GM21737 (cell line): ENCODE measurements at regions not wholly inside any gene's neighbourhood (a gene's known extent, or its start where the extent isn't known, plus 50 kb on each side); places are given as distances from the start of the nearest gene placed in this dataset.
"Not testable (repeated sequence)": the region's sequence is repeated elsewhere in the genome, so short reads cannot be mapped to it uniquely, and the experiment has no call there.

Source experiments
- ATAC-seq: cut with Tn5 transposase; IDR thresholded peaks from one replicate; pipeline ENCODE4 v1.9.1; 2021; ENCODE audit warnings: mild to moderate bottlenecking, moderate library complexity; ENCODE audit not compliant: unreplicated experiment

DNA sequence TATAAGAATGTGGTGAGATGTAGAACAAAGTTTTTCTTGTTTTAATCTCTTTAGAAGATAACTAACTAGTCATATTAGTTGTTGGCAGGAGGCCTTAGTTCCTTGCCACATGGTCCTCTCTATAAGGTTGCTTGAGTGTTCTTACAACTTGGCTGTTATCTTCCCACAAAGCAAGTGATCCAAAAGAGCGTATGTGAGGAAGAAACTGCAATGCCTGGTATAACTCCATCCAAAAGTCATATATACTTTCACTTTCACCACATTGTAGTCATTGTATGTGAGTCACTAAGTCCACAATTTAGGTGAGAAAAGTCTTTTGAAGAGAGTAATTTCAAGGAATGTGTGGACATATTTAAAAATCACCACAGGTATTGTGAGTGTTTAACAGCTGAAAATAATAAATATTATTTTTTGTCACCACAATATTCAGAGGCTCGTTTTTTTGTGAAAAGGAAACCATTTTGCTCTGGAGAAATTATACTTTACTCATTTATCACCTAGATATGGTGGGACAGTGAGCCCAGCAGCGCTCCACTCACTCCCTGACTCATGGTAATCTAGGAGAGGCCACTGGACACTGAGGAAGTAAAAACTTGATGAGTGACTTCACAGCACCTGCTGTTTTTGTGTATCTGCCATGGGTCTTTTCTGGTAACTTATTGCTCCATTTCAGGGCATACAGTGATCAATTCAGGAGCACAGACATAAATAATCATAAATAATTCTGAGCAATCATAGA is 369.4 kb upstream of the NDST3 start:
- ATAC-seq, result no peak

DNA sequence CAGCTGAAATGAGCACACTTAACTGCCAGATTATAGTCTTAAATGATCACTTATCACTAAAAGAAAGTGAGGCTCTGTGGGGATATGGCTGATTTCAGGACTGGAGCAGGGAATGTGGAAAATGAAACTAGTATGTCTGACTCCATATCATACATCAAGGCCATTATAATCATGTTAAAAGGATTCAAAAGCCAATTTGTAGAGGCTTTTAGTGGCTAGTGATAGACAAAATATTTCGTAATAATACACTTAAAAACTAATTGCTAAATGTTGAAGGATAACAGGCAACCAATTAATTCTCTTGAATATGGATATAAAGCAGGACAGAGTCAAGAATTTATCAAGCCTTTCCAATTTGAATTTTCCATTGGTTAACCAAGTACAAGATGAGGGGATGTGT is 358.1 kb upstream of the NDST3 start:
- ATAC-seq, result no peak

DNA sequence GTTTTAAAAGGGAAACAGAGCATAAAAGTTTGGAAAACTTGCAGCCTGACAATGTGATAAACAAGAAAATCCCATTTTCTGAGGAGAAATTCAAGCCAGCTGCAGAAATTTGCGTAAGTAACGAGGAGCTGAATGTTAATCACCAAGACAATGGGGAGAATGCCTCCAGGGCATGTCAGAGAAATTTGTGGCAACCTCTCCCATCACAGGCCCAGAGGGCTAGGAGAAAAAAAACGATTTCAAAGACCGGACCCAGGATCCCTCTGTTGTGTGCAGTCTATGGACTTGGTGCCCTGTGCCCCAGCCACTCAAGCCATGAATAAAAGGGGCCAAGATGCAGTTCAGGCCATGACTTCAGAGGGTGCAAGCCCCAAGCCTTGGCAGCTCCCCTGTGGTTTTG is 355.4 kb upstream of the NDST3 start:
- no peak for ATAC-seq

DNA sequence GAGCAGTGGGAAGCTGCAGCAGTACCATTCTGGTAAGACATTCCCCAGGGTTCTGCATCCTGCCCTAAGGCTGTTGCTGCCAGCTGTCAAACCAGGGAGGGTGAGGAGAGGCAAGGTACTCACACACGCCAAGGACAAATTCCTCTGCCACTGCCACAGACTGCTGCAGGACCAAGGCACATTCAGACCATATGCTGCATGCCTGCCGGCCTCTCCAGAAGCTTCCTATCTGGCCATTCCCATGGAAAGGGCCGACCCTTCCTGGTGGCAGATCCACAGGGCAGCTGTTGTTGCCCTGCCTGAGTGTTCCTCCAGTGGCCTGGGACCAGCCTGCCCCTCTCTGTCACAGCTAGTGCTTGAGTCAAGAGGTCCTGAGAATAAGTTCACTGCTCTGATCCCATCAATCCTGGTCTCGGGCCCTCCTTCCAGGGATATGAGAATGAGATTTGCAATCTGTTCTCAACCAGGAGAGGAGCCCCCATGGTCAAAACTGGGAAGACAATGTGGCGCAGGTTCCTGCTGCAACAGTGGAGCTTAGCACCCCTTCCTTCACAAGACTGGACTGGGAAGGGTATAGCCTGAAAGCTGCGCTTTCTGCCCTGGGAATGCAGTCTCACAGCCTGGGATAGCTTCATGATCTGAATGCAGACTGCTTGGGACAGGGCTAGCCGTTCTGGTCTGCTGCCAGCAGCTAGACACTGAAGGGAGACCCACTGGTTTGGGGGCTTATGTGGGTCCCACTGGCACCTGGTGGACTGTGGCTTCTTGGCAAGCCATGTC is 342.5 kb upstream of the NDST3 start:
- no peak for ATAC-seq

GRCh38 chr4:117692538-117692937 is 341.7 kb upstream of the NDST3 start:
- no peak for ATAC-seq

DNA sequence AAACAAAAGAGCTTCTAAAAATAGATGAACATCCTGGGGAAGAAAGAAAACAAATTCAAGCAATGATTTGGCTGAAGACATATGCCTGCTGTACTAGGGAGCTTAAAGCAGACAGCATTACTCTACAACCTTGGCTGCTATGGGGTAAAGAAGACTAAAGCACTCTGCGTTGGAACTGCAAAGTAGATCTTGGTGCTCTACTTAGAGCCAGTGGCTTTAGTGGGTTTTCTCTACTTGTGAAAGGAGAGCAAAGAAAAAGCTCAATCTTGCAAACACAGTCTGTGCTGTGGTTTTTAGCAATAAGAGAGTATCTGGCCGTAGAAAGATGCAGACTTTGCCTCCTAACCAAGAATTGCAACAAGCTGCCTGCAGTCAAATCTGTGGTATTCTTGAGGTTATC is 334.7 kb upstream of the NDST3 start:
- ATAC-seq, result no peak

DNA sequence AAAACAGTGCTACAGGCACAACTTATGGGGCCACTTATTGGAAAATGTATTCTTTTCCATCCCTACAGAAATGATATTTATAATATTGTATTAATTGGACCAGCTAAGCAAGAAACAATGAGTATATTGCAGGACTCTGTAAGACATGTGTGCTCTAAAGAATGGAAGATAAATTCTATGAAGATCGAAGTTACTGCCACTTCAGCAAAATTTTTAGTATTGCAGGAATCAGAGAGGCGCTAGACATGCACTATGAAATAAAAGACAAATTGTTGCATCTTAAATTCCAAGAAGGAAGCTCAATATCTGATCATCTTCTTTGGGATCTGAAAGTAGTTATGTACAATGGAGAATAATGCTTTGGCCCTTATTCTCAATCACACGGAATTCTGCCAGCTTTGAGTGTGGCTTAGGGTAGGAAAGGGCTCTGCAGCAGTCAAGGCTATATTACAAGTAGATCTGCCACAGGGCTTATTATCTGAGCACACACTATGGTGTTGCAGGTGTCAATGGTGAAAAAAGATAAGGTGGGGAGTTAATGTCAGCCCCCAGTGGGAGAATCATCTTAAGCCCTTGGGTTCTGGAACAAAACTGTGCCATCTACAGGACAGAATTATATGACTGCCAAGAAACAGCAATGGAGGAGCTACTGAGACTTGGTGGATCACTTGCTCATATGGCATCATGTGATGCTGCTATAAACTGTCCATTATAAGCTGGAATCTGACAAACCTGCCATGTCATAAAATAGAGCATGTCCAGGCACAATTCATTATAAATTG is 334.0 kb upstream of the NDST3 start:
- no peak for ATAC-seq

GRCh38 chr4:117702353-117702752 is 331.9 kb upstream of the NDST3 start:
- ATAC-seq, result no peak

- ATAC-seq, result no peak
Observed at GRCh38 chr4:117704721-117705120, 329.6 kb upstream of the NDST3 start.

DNA sequence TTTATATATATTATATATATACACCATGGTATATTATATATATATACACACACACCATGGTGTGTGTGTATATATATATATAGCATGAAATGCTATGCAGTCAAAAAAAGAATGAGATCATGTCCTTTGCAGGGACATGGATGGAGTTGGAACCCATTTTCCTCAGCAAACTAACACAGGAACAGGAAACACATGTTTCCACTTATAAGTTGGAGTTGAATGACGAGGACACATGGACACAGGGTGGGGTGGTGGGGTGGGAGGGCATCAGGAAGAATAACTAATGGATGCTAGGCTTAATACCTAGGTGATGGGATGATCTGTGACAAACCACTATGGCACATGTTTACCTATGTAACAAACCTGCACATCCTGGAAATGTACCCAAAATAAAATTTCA is 293.6 kb upstream of the NDST3 start:
- no peak for ATAC-seq

GRCh38 chr4:117745379-117745778 is 288.9 kb upstream of the NDST3 start:
- ATAC-seq, result not testable (repeated sequence)

GRCh38 chr4:117755438-117755837 is 278.8 kb upstream of the NDST3 start:
- no peak for ATAC-seq

GRCh38 chr4:117768610-117769009 is 265.7 kb upstream of the NDST3 start:
- no peak for ATAC-seq

GRCh38 chr4:117770269-117771102 is 263.8 kb upstream of the NDST3 start:
- ATAC-seq, result no peak

DNA sequence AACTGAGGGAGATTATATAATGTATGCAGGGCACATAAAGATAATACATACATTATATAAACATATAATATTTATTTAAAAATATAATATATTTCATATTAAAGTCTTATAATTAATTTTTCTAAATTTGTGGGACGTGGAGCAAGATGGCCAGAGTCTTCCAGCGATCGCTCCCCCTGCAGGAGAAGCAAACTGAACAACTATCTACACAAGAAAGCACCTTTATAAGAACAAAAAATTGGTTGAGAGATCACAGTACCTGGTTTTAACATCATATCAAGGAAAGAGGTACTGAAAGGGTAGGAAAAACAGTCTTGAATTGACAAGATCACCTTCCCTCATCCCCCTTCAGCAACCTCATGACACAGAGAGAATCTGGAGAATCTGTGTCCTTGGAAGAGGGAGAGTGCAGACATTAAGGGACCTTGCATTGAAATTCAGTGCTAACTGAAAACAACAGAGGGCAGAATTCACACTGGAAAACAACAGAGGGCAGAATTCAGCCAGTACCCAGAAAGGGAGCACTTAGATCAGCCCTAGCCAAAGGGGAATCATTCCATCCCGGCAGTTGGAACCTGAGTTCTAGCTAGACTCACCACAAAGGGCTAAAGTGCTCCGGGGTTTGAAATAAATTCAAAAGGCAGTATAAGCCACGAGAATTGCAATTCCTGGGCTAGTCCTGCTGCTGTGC is 262.5 kb upstream of the NDST3 start:
- no peak for ATAC-seq

DNA sequence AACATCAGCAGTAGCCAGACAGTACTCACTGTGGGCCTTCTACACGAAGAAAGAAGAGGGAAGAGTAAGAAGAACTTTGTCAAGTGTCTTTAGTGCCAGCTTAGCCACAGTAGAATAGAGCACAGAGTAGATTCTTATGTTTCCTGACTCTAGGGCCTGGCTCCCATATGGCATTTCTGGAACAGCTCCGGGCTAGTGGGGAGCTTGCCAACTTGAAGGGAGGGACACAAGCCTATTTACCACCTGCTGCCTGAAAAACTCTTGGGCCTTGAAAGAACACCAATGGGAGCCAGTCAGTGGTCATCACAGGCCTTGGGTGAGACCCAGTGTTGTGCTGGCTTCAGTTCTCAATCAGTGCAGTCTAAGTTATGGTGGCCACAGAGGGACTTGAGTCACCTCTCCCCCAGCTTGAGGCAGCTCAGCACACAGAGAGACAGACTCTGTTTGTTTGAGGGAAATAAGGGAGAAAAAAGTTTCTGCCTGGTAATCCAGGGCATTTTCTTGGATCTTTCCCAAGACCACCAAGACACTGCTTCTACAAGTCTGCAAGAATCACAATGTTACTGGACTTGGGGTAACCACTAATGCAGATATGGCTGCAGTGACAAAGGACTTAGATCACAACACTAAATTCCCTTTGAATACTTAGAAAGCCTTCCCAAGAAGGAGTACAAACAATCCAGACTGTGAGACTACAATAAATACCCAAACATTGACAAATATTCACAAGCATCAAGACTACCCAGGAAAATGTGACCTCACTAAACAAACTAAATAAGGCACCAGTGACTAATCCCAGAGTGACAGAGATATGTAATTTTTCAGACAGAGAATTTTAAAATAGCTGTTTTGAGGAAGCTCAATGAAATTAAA is 261.0 kb upstream of the NDST3 start:
- ATAC-seq, result no peak

GRCh38 chr4:117777721-117778120 is 256.6 kb upstream of the NDST3 start:
- ATAC-seq, result no peak

DNA sequence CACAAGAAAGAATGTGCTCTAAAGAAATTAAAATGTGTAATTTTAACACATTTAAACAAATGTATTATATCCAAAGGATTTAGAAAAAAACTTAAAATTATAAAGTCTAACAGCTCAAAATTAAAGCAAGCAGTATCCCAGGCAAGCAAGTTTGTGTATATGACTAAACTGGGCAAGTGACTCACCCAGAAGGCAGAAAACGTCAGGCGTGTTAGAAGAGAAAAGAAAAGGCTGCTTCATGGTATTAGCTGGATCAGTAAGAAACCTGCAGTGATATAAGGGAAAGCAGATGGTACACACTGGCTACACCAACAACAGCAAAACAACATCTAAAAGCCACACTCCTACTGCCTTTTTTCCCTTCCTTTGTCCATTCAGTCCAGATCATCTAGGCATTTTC is 250.6 kb upstream of the NDST3 start:
- no peak for ATAC-seq

- ATAC-seq, result no peak
Observed at GRCh38 chr4:117784266-117784665, 250.0 kb upstream of the NDST3 start.
